MM.1S (cell line): ENCODE measurements at regions not wholly inside any gene's neighbourhood (a gene's known extent, or its start where the extent isn't known, plus 50 kb on each side); places are given as distances from the start of the nearest gene placed in this dataset.
"Not testable (repeated sequence)": the region's sequence is repeated elsewhere in the genome, so short reads cannot be mapped to it uniquely, and the experiment has no call there.

Experiments used
- DNase-seq: peaks from one replicate; pipeline ENCODE4 v3.0.0-alpha.2; 2015
- H2AFZ ChIP-seq: fragments of 300-600 bp; sonication (generic); 2 replicates; pipeline ENCODE4 v1.6.0; 2016; ENCODE audit warnings: antibody characterized with exemption, low read length
- H3F3A ChIP-seq: fragments of 300-600 bp; sonication (generic); 2 replicates; pipeline ENCODE4 v1.6.1; 2016; ENCODE audit warnings: mild to moderate bottlenecking, antibody characterized with exemption, low read length, moderate library complexity, mixed read lengths; ENCODE audit not compliant: insufficient read depth
- H3K27ac ChIP-seq: fragments of 300-600 bp; sonication (generic); 2 replicates; pipeline ENCODE4 v1.5.1; 2016; ENCODE audit warnings: mild to moderate bottlenecking, low read length
- H3K27me3 ChIP-seq: fragments of 300-600 bp; sonication (generic); replicated peaks from 2 replicates; pipeline ENCODE4 v1.6.0; 2016; ENCODE audit warnings: low read length; ENCODE audit not compliant: insufficient read depth
- H3K36me3 ChIP-seq: fragments of 300-600 bp; sonication (generic); replicated peaks from 2 replicates; pipeline ENCODE4 v1.6.1; 2016; ENCODE audit warnings: mild to moderate bottlenecking, low read length, mixed read lengths; ENCODE audit not compliant: insufficient read depth
- H3K4me1 ChIP-seq: fragments of 300-600 bp; sonication (generic); 2 replicates; pipeline ENCODE4 v1.6.1; 2016; ENCODE audit warnings: low read length, mixed read lengths
- H3K4me2 ChIP-seq: fragments of 300-600 bp; sonication (generic); 2 replicates; pipeline ENCODE4 v1.6.0; 2016; ENCODE audit warnings: low read depth, low read length
- H3K4me3 ChIP-seq: fragments of 300-600 bp; sonication (generic); 2 replicates; pipeline ENCODE4 v1.5.1; 2016; ENCODE audit warnings: low read length, mixed read lengths
- H3K79me2 ChIP-seq: fragments of 300-600 bp; sonication (generic); 2 replicates; pipeline ENCODE4 v1.6.1; 2016; ENCODE audit warnings: mixed run types, low read length, mixed read lengths
- H3K9ac ChIP-seq: fragments of 300-600 bp; sonication (generic); 2 replicates; pipeline ENCODE4 v1.6.1; 2016; ENCODE audit warnings: low read length, mixed read lengths
- H3K9me2 ChIP-seq: fragments of 300-600 bp; sonication (generic); replicated peaks from 2 replicates; pipeline ENCODE4 v1.6.1; 2016; ENCODE audit warnings: mild to moderate bottlenecking, low read length, mixed read lengths; ENCODE audit not compliant: insufficient read depth
- H3K9me3 ChIP-seq: fragments of 300-600 bp; sonication (generic); replicated peaks from 2 replicates; pipeline ENCODE4 v1.6.1; 2016; ENCODE audit warnings: mild to moderate bottlenecking, low read length, mixed read lengths; ENCODE audit not compliant: insufficient read depth
- H4K20me1 ChIP-seq: fragments of 300-600 bp; sonication (generic); 2 replicates; pipeline ENCODE4 v1.6.1; 2016; ENCODE audit warnings: mild to moderate bottlenecking, low read length, moderate library complexity, mixed read lengths; ENCODE audit not compliant: insufficient read depth
- CTCF ChIP-seq: fragments of 300-600 bp; sonication (generic); IDR thresholded peaks from 2 replicates; pipeline ENCODE4 v1.5.1; 2016; ENCODE audit warnings: antibody characterized with exemption, low read length, mixed read lengths
- EZH2 ChIP-seq: fragments of 300-600 bp; sonication (generic); optimal IDR thresholded peaks from 2 replicates; pipeline ENCODE3; 2017; ENCODE audit warnings: low read depth, mild to moderate bottlenecking, antibody characterized with exemption, low read length, mixed read lengths
- EZH2phosphoT487 ChIP-seq: fragments of 300-600 bp; sonication (generic); IDR thresholded peaks from 2 replicates; pipeline ENCODE4 v1.6.1; 2018; ENCODE audit warnings: antibody characterized with exemption, low read length

GRCh38 chr4:45467157-45467556 is 656.7 kb downstream of the GABRG1 start:
- Histone ChIP-seq H3K27me3 (no peaks in the 10 kb centered on the region), H3K36me3 (no peaks in the 10 kb centered on the region), H3K9me2 (no peaks in the 10 kb centered on the region), H3K79me2 (no peaks in the 10 kb centered on the region), H3F3A (no peaks in the 10 kb centered on the region), H4K20me1 (no peaks in the 10 kb centered on the region), H2AFZ (no peak overlapping the region), H3K27ac (no peak overlapping the region), H3K4me1 (no peaks in the 10 kb centered on the region), H3K4me3 (no peak overlapping the region), H3K9ac (no peak overlapping the region), H3K4me2 (no peak overlapping the region), H3K9me3 (no peaks in the 10 kb centered on the region)
- DNase-seq: no peak
- TF ChIP-seq CTCF (no peak), EZH2 (no peak), EZH2phosphoT487 (no peak)

GRCh38 chr4:45460157-45460556 is 663.7 kb downstream of the GABRG1 start:
- not testable (repeated sequence) for H3K4me2 ChIP-seq, H3K9ac ChIP-seq, DNase-seq, H4K20me1 ChIP-seq, H3K9me2 ChIP-seq, H3K36me3 ChIP-seq, H3K4me3 ChIP-seq, H3K79me2 ChIP-seq, H3K9me3 ChIP-seq, H2AFZ ChIP-seq, H3F3A ChIP-seq, H3K27me3 ChIP-seq, H3K27ac ChIP-seq, H3K4me1 ChIP-seq

- no peak overlapping the region for H3K4me2 ChIP-seq
- no peak overlapping the region for H2AFZ ChIP-seq
- H3K36me3 ChIP-seq: no peaks in the 10 kb centered on the region
- H3K9ac ChIP-seq: no peak overlapping the region
- TF ChIP-seq EZH2phosphoT487: no peak
- no peak for TF ChIP-seq CTCF
- TF ChIP-seq EZH2: no peak
- H3K4me1 ChIP-seq: no peaks in the 10 kb centered on the region
- no peak overlapping the region for H3K27ac ChIP-seq
- H3K79me2 ChIP-seq: no peaks in the 10 kb centered on the region
- H3K9me3 ChIP-seq: no peaks in the 10 kb centered on the region; the same call in 1 of the 2 replicates
- no peaks in the 10 kb centered on the region for H3K27me3 ChIP-seq
- DNase-seq: no peak
- no peaks in the 10 kb centered on the region for H4K20me1 ChIP-seq
- H3F3A ChIP-seq: no peaks in the 10 kb centered on the region
- no peaks in the 10 kb centered on the region for H3K9me2 ChIP-seq
- no peak overlapping the region for H3K4me3 ChIP-seq
Observed at GRCh38 chr4:45455217-45455616, 668.6 kb downstream of the GABRG1 start.

- Histone ChIP-seq H3K4me3 (no peak overlapping the region), H3K9ac (no peak overlapping the region), H3K9me3 (no peaks in the 10 kb centered on the region), H3K79me2 (no peaks in the 10 kb centered on the region), H2AFZ (no peak overlapping the region), H3K27me3 (no peaks in the 10 kb centered on the region), H3K36me3 (no peaks in the 10 kb centered on the region), H3K27ac (no peak overlapping the region), H4K20me1 (no peaks in the 10 kb centered on the region), H3K4me1 (no peaks in the 10 kb centered on the region), H3K9me2 (no peaks in the 10 kb centered on the region), H3F3A (no peaks in the 10 kb centered on the region), H3K4me2 (no peak overlapping the region)
- peak; percentile 60 for TF ChIP-seq CTCF
- no peak for TF ChIP-seq EZH2phosphoT487
- TF ChIP-seq EZH2: no peak
- peak; percentile 43 for DNase-seq
Observed at GRCh38 chr4:45453258-45453853, 670.5 kb downstream of the GABRG1 start.
